Mammary epithelial cell (primary cell): ENCODE measurements at regions not wholly inside any gene's neighbourhood (a gene's known extent, or its start where the extent isn't known, plus 50 kb on each side); places are given as distances from the start of the nearest gene placed in this dataset.

ENCODE experiments used
- EZH2 ChIP-seq: IDR thresholded peaks from 2 replicates; pipeline ENCODE4 v1.6.1; 2012; ENCODE audit warnings: low read length, inconsistent platforms, borderline replicate concordance
- TF ChIP-seq, protein P1 (sequence below), 2 donors: IDR thresholded peaks in 1 of 2; conservative IDR thresholded peaks in 1 of 2; 2 replicates each; pipeline ENCODE4 v1.5.1; 2011 to 2012; ENCODE audit warnings: inconsistent platforms in 2 of 2, low read length in 2 of 2, mild to moderate bottlenecking in 2 of 2, control low read depth in 1 of 2, low read depth in 1 of 2; ENCODE audit not compliant: insufficient read depth in 1 of 2; ENCODE audit errors: extremely low read depth in 1 of 2

DNA sequence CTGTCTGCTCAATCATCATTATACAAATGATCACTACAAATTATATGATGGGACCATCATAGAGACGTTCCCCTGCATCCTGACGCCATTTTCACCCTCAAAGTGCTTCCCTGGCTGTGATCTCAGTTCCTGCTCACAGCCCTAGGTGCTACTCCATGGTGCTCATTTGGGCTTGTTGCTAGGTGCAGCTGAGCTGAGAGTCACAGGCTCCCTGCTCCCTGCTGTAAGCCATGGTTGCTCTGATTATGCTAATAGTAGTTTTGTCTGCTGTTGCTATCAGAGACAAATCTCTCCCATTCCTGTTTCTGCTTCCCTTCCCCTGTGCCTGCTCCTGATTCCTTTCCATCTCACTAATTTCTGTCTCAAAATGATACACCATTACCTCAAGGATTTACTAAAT lies 474.3 kb downstream of the METTL15 start:
- TF ChIP-seq, protein P1, sequence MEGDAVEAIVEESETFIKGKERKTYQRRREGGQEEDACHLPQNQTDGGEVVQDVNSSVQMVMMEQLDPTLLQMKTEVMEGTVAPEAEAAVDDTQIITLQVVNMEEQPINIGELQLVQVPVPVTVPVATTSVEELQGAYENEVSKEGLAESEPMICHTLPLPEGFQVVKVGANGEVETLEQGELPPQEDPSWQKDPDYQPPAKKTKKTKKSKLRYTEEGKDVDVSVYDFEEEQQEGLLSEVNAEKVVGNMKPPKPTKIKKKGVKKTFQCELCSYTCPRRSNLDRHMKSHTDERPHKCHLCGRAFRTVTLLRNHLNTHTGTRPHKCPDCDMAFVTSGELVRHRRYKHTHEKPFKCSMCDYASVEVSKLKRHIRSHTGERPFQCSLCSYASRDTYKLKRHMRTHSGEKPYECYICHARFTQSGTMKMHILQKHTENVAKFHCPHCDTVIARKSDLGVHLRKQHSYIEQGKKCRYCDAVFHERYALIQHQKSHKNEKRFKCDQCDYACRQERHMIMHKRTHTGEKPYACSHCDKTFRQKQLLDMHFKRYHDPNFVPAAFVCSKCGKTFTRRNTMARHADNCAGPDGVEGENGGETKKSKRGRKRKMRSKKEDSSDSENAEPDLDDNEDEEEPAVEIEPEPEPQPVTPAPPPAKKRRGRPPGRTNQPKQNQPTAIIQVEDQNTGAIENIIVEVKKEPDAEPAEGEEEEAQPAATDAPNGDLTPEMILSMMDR (conservative IDR thresholded peaks at IDR 0.05 in 1 of 2, IDR thresholded peaks at IDR 0.05 in 1 of 2; ENCODE audit: extremely low read depth in 1 of 2, insufficient read depth in 1 of 2, low read depth in 1 of 2, low read length in 2 of 2), result no peak
- TF ChIP-seq EZH2, result no peak
